Activated CD8-positive, alpha-beta T cell treated with anti-CD3 and anti-CD28 coated beads for 36 hours (primary cell): ENCODE measurements at regions not wholly inside any gene's neighbourhood (a gene's known extent, or its start where the extent isn't known, plus 50 kb on each side); places are given as distances from the start of the nearest gene placed in this dataset.

Experiments
- ATAC-seq: fragments of 200-7000 bp; cut with Tn5 transposase; one replicate; pipeline ENCODE4 v1.10.0; 2021; ENCODE audit warnings: mild to moderate bottlenecking, moderate library complexity
- CTCF ChIA-PET: fragments of 350-600 bp; sonication (Branson Sonifier 250); formaldehyde crosslinking; loops from one replicate; lab custom pipeline; 2021; ENCODE audit warnings: antibody characterized with exemption; lab: Charles Lee
- POLR2A ChIA-PET: fragments of 350-600 bp; sonication (Branson Sonifier 250); formaldehyde crosslinking; loops from one replicate; lab custom pipeline; 2021; ENCODE audit warnings: antibody characterized with exemption; lab: Charles Lee
- DNase-seq: peaks from one replicate; pipeline ENCODE4 v3.0.0-alpha.2; 2020
- H3K27ac Mint-ChIP-seq: one replicate; pipeline ENCODE4 v1.8.0; 2021; ENCODE audit warnings: mild to moderate bottlenecking, mixed read lengths
- H3K27me3 Mint-ChIP-seq: one replicate; pipeline ENCODE4 v1.8.0; 2021; ENCODE audit warnings: mixed read lengths
- H3K36me3 Mint-ChIP-seq: one replicate; pipeline ENCODE4 v1.8.0; 2021; ENCODE audit warnings: low read depth, mixed read lengths
- H3K4me1 Mint-ChIP-seq: one replicate; pipeline ENCODE4 v1.8.0; 2021; ENCODE audit warnings: low read depth, mixed read lengths
- H3K4me3 Mint-ChIP-seq: one replicate; pipeline ENCODE4 v1.8.0; 2021; ENCODE audit warnings: mild to moderate bottlenecking, moderate library complexity, mixed read lengths
- H3K9me3 Mint-ChIP-seq: one replicate; pipeline ENCODE4 v1.8.0; 2021; ENCODE audit warnings: mixed read lengths
- CTCF ChIP-seq: fragments of 200-600 bp; IDR thresholded peaks from one replicate; pipeline ENCODE4 v1.8.0; 2022; ENCODE audit warnings: antibody characterized with exemption, mild to moderate bottlenecking
- intact Hi-C: fragments of 100-400 bp; cut with micrococcal nuclease; formaldehyde crosslinking; loops from one replicate; pipeline ENCODE4 v1.10.0; 2022

- no peak for DNase-seq
- Mint-ChIP-seq H3K27me3 (peaks cover 10% of the 10 kb centered on the region), H3K27ac (no peak overlapping the region), H3K4me3 (no peak overlapping the region), H3K4me1 (no peaks in the 10 kb centered on the region), H3K9me3 (no peaks in the 10 kb centered on the region), H3K36me3 (no peaks in the 10 kb centered on the region)
- POLR2A ChIA-PET = no interaction called here
- no peak for ATAC-seq
- CTCF ChIA-PET = no interaction called here
- intact Hi-C loops = no loop called here
- TF ChIP-seq CTCF = no peak
Observed at GRCh38 chr18:76679259-76679658, 143.1 kb upstream of the ZNF236 start.

- Mint-ChIP-seq H3K4me3 (no peak overlapping the region), H3K4me1 (no peaks in the 10 kb centered on the region), H3K36me3 (no peaks in the 10 kb centered on the region), H3K27ac (no peak overlapping the region), H3K9me3 (no peaks in the 10 kb centered on the region), H3K27me3 (peaks cover 12% of the 10 kb centered on the region)
- ChIA-PET POLR2A (no interaction called here), CTCF (no interaction called here)
- no peak for DNase-seq
- intact Hi-C loops = no loop called here
- no peak for TF ChIP-seq CTCF
- no peak for ATAC-seq
Observed at GRCh38 chr18:76678248-76678647, 144.1 kb upstream of the ZNF236 start.

GRCh38 chr18:76674596-76674995, 147.8 kb upstream of the ZNF236 start:
- intact Hi-C loops = no loop called here
- ATAC-seq = no peak
- ChIA-PET POLR2A (no interaction called here), CTCF (no interaction called here)
- Mint-ChIP-seq H3K36me3 (no peaks in the 10 kb centered on the region), H3K4me3 (no peak overlapping the region), H3K4me1 (no peaks in the 10 kb centered on the region), H3K27me3 (peaks cover 8% of the 10 kb centered on the region), H3K27ac (no peak overlapping the region), H3K9me3 (no peaks in the 10 kb centered on the region)
- DNase-seq = no peak
- no peak for TF ChIP-seq CTCF

- H3K9me3 Mint-ChIP-seq = no peaks in the 10 kb centered on the region
- ATAC-seq (no peak), DNase-seq (no peak)
- H3K4me3 Mint-ChIP-seq = no peak overlapping the region
- intact Hi-C loops = no loop called here
- no peaks in the 10 kb centered on the region for H3K4me1 Mint-ChIP-seq
- H3K27ac Mint-ChIP-seq = no peak overlapping the region
- no peaks in the 10 kb centered on the region for H3K36me3 Mint-ChIP-seq
- peaks cover 8% of the 10 kb centered on the region for H3K27me3 Mint-ChIP-seq
- ChIA-PET POLR2A (no interaction called here), CTCF (no interaction called here)
- TF ChIP-seq CTCF = no peak
Observed at GRCh38 chr18:76673281-76674185, 148.8 kb upstream of the ZNF236 start.

GRCh38 chr18:76672627-76673026, 149.7 kb upstream of the ZNF236 start:
- ATAC-seq (no peak), DNase-seq (no peak)
- H3K27ac Mint-ChIP-seq = no peak overlapping the region
- peaks cover 8% of the 10 kb centered on the region for H3K27me3 Mint-ChIP-seq
- TF ChIP-seq CTCF = no peak
- H3K9me3 Mint-ChIP-seq = no peaks in the 10 kb centered on the region
- H3K4me3 Mint-ChIP-seq = no peak overlapping the region
- H3K4me1 Mint-ChIP-seq = no peaks in the 10 kb centered on the region
- intact Hi-C loops = no loop called here
- POLR2A ChIA-PET = no interaction called here
- no peaks in the 10 kb centered on the region for H3K36me3 Mint-ChIP-seq
- CTCF ChIA-PET = no interaction called here
